ENCODE measurements at regions not wholly inside any gene's neighbourhood (a gene's known extent, or its start where the extent isn't known, plus 50 kb on each side); places are given as distances from the start of the nearest gene placed in this dataset.

GRCh38 chr18:67717800-67718199 lies 201.3 kb upstream of the DSEL start:
- no peak for ATAC-seq

DNA sequence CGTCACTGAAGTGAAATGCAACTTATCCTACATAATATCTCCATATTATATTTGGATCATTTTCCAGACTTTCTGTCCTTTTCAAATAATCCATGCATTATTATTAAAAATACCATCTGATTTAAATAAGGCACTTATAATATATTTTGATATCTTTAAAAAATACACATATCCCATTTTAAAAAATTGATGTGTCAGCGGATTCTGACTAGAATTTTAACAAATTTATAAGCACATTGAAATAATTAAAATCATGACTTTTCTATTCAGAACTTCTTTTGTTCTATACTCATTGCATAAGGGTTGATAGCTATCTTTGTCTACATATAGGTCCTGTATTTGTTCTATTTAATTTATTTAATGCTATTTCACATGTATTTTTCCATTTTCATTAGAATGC lies 199.0 kb upstream of the DSEL start:
- ATAC-seq: no peak

- no peak for ATAC-seq
These were observed 194.1 kb upstream of the DSEL start for GRCh38 chr18:67710639-67711038.

GRCh38 chr18:67705748-67706147 lies 189.2 kb upstream of the DSEL start:
- ATAC-seq: no peak

DNA sequence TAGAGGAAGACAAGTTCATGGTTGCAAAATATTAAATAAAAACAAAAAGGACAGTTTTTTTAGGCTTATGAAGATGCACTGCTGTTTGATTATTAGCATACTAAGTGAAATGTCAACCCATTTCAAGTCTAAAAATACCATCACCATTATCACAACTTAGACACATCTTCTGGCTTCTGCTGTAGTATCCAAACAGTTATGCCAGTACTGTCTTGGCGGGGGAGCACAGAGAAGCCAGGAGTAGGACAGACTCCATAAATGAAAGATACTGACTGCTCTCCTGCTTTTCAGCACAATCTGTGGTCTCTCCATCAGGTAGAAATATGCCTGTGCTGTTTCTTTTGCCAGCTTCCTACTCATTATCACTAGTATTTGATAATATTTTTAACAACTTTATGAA lies 179.2 kb upstream of the DSEL start:
- ATAC-seq: no peak

DNA sequence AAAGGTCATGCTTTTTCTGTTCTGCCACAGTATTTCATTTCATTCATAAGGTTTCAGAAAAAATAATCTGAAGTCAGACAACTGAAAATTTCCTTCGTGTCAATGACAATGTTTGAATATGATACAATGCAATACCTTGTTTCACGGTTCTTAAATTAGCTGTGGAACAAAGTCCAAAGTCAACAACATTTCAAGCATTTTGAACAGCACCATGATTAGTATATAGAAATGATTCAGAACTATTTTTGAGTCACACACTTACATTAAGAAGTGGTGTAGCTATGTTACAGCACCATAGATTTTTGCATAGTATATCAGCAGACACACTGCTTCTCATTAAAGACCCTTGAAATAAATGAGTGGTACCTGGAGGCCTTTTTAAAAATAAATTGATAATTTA lies 178.3 kb upstream of the DSEL start:
- ATAC-seq: no peak

GRCh38 chr18:67692811-67693210 lies 176.3 kb upstream of the DSEL start:
- ATAC-seq: no peak

DNA sequence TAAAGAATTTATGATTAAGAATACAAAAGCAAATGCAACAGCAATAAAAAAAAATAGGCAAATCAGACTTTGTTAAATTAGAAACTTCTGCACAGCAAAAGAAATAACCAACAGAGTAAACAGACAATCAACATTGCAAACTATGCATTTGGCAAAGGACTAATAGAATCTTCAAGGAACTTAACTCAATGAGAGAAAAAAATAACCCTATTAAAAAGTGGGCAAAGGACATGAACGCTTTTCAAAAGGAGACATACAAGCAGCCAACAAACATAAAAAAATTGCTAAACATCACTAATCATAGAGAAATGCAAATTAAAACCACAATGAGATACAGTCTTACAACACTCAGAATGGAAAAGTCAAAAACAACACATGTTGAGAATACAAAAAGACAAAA lies 166.0 kb upstream of the DSEL start:
- ATAC-seq: no peak

DNA sequence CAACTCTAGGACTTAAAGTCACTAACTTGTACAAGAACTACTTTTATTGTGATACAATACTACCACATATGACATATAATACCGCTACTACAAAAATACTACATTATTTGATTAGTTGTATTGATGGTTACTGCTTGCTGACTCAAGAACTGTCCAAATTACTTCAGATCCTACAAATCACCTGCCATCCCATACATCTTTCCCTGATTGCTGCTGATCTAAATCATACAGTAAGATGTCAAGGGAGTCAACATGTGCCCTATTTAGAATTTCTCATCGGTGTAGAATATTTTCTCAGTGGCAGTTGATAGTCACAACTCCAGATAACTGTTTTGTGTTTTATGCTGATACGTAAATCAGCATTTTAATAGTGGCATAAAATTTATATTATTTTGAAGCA lies 161.0 kb upstream of the DSEL start:
- ATAC-seq: no peak

DNA sequence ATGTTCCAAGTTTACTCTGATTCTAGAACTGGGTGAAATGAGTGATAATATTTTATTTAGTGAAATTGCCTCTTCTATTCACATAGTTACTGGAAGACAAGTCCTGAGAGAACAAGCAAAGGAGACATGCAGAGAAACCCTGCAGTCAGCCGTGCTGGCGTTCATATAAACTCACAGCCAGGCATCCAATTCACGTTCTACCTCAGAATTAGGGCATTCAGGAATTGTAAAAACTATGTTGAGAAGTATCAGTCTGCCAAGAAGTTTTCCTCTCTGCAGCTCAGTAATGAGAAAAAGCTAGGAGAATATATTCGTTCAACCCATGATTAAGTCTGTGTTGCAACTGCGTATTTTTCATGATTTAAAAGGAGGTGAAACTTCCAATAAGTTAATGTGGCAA lies 156.2 kb upstream of the DSEL start:
- ATAC-seq: no peak

GRCh38 chr18:67672155-67672554 lies 155.6 kb upstream of the DSEL start:
- ATAC-seq: no peak

DNA sequence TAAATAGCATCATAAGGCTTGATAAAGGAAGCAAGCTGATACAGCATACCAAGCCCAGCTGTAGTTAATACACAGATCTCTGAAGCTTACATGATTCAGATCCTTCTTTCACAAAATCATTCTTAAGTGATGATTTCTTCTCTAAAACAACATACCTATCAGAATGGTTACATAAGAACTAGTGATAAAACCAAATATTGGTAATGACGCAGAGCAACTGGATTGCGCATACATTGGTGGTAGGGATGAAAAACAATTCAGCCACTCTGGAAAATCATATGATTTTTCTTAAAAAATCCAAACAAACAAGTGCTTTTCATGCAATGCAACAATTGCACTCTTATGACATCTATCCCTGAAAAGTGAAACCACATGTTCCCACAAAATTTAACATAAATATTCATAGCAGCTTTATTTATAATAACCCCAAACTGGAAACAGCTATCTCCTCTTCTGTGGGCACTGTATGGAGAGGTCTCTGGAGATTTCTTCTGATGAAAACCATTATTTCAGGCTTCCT lies 153.6 kb upstream of the DSEL start:
- no peak for ATAC-seq

DNA sequence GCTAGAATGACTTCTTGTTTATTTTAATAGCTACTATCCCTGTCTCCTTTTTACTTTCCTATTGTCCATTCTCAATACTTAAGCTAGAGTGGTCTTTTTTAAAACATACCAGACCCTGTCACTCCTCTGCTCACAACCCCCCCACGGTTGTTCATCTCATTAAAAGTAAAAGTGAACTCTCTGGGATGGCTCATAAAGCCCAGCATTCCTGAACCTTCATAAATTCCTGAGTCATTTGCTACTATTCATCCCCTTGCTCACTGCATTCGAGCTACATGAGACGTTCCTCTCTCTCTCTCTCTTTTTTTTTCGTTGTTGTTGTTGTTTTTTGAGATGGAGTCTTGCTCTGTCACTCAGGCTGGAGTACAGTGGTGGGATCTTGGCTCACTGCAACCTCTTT lies 148.7 kb upstream of the DSEL start:
- no peak for ATAC-seq

- no peak for ATAC-seq
These were observed 146.5 kb upstream of the DSEL start for GRCh38 chr18:67662996-67663395.

GRCh38 chr18:67661555-67661954 lies 145.0 kb upstream of the DSEL start:
- ATAC-seq: no peak

GRCh38 chr18:67654101-67654500 lies 137.6 kb upstream of the DSEL start:
- ATAC-seq: no peak

DNA sequence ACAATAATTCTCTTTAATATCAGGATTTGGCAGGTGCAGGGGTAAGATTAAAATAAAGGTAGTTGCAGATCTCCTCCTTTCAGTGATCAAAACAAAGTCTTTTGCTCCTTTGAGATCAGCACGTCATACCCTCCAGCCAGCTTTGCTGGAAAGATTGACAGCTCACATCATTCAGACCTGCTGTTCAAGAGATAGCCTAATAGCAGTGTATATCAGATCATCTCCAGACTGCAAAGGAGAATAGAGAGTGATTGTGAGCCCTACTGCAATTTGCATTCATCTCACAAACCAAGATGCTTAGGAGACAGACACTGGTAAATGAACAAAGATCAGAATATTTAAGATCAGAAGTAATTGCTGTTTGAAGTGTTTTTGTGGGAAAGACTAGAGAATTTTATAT lies 135.8 kb upstream of the DSEL start:
- ATAC-seq: no peak

DNA sequence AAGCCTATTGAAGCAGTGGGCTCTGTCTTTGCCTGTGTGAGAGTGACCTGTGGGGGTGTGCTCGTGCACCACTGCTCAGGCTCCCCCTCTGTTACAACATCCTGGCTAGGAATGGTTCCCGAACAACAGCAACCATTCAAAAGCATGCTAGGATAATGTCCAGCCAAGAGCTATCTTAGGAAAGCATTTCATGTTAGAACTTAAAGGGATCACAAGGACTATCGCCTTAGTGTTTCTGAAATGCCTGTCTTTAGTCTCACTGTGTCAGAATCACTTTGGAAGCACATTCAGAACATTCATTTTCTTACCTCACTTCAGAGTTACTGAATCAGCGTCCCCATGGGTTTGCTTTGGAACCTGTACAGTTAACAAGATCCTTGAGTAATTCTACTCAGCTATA lies 134.9 kb upstream of the DSEL start:
- ATAC-seq: no peak

DNA sequence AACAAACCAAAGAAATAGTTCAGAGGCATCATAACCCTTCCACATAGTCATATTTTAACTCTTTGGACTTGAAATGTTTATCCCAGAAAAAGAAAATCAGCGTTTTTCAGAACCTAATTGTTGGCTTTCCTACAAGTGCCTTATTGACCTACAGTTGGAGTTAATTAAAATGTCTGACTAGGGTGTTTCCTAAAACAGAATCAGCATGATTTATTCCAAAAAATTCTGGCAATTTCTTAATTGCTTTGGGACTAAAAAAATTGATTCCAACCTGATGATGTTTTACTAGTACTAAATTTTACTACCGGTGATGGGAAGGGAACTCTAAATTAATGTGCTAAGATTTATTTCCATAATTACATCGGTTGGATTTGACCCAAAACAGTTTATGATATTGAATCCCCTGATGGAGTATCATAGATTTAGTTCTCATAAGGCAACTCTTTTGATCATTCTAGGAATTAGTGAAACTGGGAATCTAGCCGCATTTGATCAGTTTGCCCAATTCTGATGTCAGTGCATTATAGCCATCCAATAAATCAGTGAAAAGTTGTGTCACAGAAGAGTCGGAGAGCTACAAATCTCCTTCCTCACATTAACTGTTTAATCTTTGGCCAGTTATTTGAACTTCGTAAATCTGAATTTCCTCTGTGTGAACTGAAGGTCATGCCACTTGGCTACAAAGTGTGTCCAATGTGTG lies 134.3 kb upstream of the DSEL start:
- ATAC-seq: no peak

GRCh38 chr18:67646890-67647289 lies 130.4 kb upstream of the DSEL start:
- ATAC-seq: no peak

- no peak for ATAC-seq
These were observed 127.7 kb upstream of the DSEL start for GRCh38 chr18:67644226-67644625.

GRCh38 chr18:67639872-67640271 lies 123.4 kb upstream of the DSEL start:
- no peak for ATAC-seq

DNA sequence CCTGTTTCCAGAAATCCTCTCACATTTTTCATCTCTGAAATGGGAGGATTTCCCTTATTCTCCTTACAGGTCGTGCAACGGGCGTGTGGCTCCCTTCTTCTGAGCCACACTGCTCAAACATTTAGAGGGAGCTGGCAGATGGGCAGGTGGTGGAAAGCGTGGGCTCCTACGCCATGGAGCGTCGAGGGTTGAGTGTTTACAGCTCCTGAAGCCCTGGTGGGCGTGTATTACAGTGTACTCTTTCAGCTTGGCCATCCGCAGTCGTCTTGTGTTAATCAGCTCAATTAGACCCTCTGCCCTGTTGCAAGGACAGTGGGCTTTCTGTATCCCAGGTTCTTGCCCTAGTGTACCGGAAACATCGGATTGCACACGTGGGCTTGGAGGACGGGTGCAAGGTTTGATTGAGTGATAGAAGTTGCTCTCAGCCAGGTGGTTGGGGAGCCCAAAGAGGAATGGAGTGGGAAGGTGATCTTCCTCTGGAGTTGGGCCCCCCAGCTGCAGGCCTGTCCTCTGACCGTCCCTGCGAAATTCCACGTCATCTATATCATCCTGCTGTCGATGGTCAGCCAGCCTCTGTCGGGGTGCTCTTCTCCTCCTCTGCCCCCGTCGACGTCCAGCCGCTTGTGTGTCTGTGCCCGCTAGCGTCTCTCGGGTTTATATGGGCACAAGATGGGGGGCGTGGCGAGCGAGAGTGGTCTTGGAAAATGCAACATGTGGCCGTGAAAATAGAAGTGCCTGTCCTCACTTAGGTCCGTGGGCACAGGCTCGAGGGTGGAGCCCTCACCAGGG lies 120.3 kb upstream of the DSEL start:
- ATAC-seq: no peak

- ATAC-seq: no peak
These were observed 118.3 kb upstream of the DSEL start for GRCh38 chr18:67634631-67635338.
